ENCODE measurements at regions not wholly inside any gene's neighbourhood (a gene's known extent, or its start where the extent isn't known, plus 50 kb on each side); places are given as distances from the start of the nearest gene placed in this dataset.

GRCh38 chr22:44634426-44635321 is 67.3 kb upstream of the PRR5 start:
- TF ChIP-seq EZH2phosphoT487 (IDR thresholded peaks at IDR 0.05; ENCODE audit: low read depth) (no peak), CTCF (IDR thresholded peaks at IDR 0.05; ENCODE audit: low read depth, low read length) (no peak)

Measured in OCI-LY3 (cell line).